ENCODE measurements at regions not wholly inside any gene's neighbourhood (a gene's known extent, or its start where the extent isn't known, plus 50 kb on each side); places are given as distances from the start of the nearest gene placed in this dataset.

- no peaks in the 10 kb centered on the region for H3K27me3 ChIP-seq (ENCODE audit: insufficient read depth, low read length)
- ChIA-PET POLR2A (no interaction called here), RAD21 (ENCODE audit: low non-redundant PET in 1 of 2, low total read pairs in 2 of 2, uncharacterized antibody in 2 of 2, unreplicated experiment in 2 of 2) (no interaction called here), CTCF (no interaction called here)
- no peak for TF ChIP-seq REST (IDR thresholded peaks at IDR 0.05; ENCODE audit: low read depth)
- no peak for TF ChIP-seq JUND (IDR thresholded peaks at IDR 0.05)
- TF ChIP-seq, protein P1, sequence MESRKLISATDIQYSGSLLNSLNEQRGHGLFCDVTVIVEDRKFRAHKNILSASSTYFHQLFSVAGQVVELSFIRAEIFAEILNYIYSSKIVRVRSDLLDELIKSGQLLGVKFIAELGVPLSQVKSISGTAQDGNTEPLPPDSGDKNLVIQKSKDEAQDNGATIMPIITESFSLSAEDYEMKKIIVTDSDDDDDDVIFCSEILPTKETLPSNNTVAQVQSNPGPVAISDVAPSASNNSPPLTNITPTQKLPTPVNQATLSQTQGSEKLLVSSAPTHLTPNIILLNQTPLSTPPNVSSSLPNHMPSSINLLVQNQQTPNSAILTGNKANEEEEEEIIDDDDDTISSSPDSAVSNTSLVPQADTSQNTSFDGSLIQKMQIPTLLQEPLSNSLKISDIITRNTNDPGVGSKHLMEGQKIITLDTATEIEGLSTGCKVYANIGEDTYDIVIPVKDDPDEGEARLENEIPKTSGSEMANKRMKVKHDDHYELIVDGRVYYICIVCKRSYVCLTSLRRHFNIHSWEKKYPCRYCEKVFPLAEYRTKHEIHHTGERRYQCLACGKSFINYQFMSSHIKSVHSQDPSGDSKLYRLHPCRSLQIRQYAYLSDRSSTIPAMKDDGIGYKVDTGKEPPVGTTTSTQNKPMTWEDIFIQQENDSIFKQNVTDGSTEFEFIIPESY (IDR thresholded peaks at IDR 0.05; ENCODE audit: extremely low read depth, insufficient replicate concordance, low read length): no peak
- TF ChIP-seq POLR2AphosphoS5 (IDR thresholded peaks at IDR 0.05; ENCODE audit: low read depth, low read length): no peak
- TF ChIP-seq ATF3 (IDR thresholded peaks at IDR 0.05): no peak
- TF ChIP-seq EZH2 (IDR thresholded peaks at IDR 0.05): no peak
- TF ChIP-seq MAX (IDR thresholded peaks at IDR 0.05): no peak
- no peak for TF ChIP-seq EGR1 (IDR thresholded peaks at IDR 0.05; ENCODE audit: low read depth)
- no peak for TF ChIP-seq SIN3A (IDR thresholded peaks at IDR 0.05; ENCODE audit: low read depth)
- no peak for TF ChIP-seq ELF1 (IDR thresholded peaks at IDR 0.05; ENCODE audit: borderline replicate concordance, low read depth)
- TF ChIP-seq ZFX (IDR thresholded peaks at IDR 0.05): no peak
- no peak for TF ChIP-seq SP1 (IDR thresholded peaks at IDR 0.05; ENCODE audit: low read depth)
- no peak for TF ChIP-seq FOSL1 (IDR thresholded peaks at IDR 0.05; ENCODE audit: low read depth)
- no peak for TF ChIP-seq ZNF274 (IDR thresholded peaks at IDR 0.05; ENCODE audit: low read depth, low read length)
- TF ChIP-seq EZH2phosphoT487 (IDR thresholded peaks at IDR 0.05; ENCODE audit: borderline replicate concordance): no peak
- no peak for TF ChIP-seq POLR2A (IDR thresholded peaks at IDR 0.05; ENCODE audit: borderline replicate concordance, extremely low read depth, insufficient read depth, insufficient read length)
- TF ChIP-seq TCF7L2 (IDR thresholded peaks at IDR 0.05; ENCODE audit: borderline replicate concordance, extremely low read depth, insufficient read depth, insufficient read length): no peak
- no peak for TF ChIP-seq CBX3 (IDR thresholded peaks at IDR 0.05; ENCODE audit: low read depth)
- TF ChIP-seq, protein P2, sequence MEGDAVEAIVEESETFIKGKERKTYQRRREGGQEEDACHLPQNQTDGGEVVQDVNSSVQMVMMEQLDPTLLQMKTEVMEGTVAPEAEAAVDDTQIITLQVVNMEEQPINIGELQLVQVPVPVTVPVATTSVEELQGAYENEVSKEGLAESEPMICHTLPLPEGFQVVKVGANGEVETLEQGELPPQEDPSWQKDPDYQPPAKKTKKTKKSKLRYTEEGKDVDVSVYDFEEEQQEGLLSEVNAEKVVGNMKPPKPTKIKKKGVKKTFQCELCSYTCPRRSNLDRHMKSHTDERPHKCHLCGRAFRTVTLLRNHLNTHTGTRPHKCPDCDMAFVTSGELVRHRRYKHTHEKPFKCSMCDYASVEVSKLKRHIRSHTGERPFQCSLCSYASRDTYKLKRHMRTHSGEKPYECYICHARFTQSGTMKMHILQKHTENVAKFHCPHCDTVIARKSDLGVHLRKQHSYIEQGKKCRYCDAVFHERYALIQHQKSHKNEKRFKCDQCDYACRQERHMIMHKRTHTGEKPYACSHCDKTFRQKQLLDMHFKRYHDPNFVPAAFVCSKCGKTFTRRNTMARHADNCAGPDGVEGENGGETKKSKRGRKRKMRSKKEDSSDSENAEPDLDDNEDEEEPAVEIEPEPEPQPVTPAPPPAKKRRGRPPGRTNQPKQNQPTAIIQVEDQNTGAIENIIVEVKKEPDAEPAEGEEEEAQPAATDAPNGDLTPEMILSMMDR (IDR thresholded peaks at IDR 0.05 in 2 of 3, conservative IDR thresholded peaks at IDR 0.05 in 1 of 3; ENCODE audit: borderline replicate concordance in 1 of 3, insufficient read depth in 1 of 3, low read depth in 2 of 3, low read length in 2 of 3): no peak
- no peak overlapping the region for H3K27ac ChIP-seq (ENCODE audit: low read depth, low read length)
- DNase-seq (ENCODE audit: low read depth, low spot score) (no peak), ATAC-seq (no peak)
- peaks cover 6 to 12% of the 10 kb centered on the region in 2 experiments; a peak in 3 of 4 replicates for H3K9me3 ChIP-seq (ENCODE audit: control insufficient read depth in 1 of 2, insufficient read depth in 1 of 2, low read depth in 1 of 2, low read length in 2 of 2)
- no peak overlapping the region for H3K4me3 ChIP-seq (replicated peaks in 1 of 2; ENCODE audit: low read depth in 1 of 2, low read length in 2 of 2)
- no peaks in the 10 kb centered on the region for H3K79me2 ChIP-seq (ENCODE audit: insufficient read depth, low read length)
- intact Hi-C loops (cut with micrococcal nuclease): no loop called here
- H3K9me2 ChIP-seq (ENCODE audit: insufficient read depth): no peaks in the 10 kb centered on the region
- no peak overlapping the region for H3K4me2 ChIP-seq (ENCODE audit: low read length)
- H3K36me3 ChIP-seq (ENCODE audit: control insufficient read depth in 1 of 2, insufficient read depth in 2 of 2, low read length in 2 of 2): no peaks in the 10 kb centered on the region
- no peak overlapping the region for H2AFZ ChIP-seq (ENCODE audit: low read depth, low read length, poor library complexity, severe bottlenecking)
- no peaks in the 10 kb centered on the region for H4K20me1 ChIP-seq (ENCODE audit: insufficient read depth)
- no peak overlapping the region for H3K9ac ChIP-seq (ENCODE audit: low read length)
- no peaks in the 10 kb centered on the region for H3K4me1 ChIP-seq (ENCODE audit: control insufficient read depth in 1 of 2, insufficient read depth in 2 of 2, low read length in 2 of 2)
- BruUV-seq (replicated peaks): no TSS peak
Measured at GRCh38 chr18:73121207-73121606, 253.4 kb upstream of the NETO1 start.
